PC-3 (cell line): ENCODE measurements at regions not wholly inside any gene's neighbourhood (a gene's known extent, or its start where the extent isn't known, plus 50 kb on each side); places are given as distances from the start of the nearest gene placed in this dataset.

ENCODE experiments used
- CTCF ChIP-seq: fragments of 300-600 bp; sonication (generic); conservative IDR thresholded peaks from 2 replicates; pipeline ENCODE4 v1.5.1; 2017; ENCODE audit warnings: antibody characterized with exemption, low read depth, mild to moderate bottlenecking, low read length
- EZH2 ChIP-seq: fragments of 300-600 bp; sonication (generic); IDR thresholded peaks from one replicate; pipeline ENCODE4 v1.6.1; 2017; ENCODE audit warnings: antibody characterized with exemption, mild to moderate bottlenecking, low read length; ENCODE audit not compliant: unreplicated experiment
- EZH2phosphoT487 ChIP-seq: fragments of 300-600 bp; sonication (generic); IDR thresholded peaks from 2 replicates; pipeline ENCODE4 v1.6.1; 2018; ENCODE audit warnings: mild to moderate bottlenecking, antibody characterized with exemption, low read length, borderline replicate concordance

GRCh38 chr2:41785251-41786022 is 262.4 kb upstream of the PKDCC start:
- TF ChIP-seq CTCF (no peak), EZH2 (no peak), EZH2phosphoT487 (no peak)
